ENCODE measurements at regions not wholly inside any gene's neighbourhood (a gene's known extent, or its start where the extent isn't known, plus 50 kb on each side); places are given as distances from the start of the nearest gene placed in this dataset.

DNA sequence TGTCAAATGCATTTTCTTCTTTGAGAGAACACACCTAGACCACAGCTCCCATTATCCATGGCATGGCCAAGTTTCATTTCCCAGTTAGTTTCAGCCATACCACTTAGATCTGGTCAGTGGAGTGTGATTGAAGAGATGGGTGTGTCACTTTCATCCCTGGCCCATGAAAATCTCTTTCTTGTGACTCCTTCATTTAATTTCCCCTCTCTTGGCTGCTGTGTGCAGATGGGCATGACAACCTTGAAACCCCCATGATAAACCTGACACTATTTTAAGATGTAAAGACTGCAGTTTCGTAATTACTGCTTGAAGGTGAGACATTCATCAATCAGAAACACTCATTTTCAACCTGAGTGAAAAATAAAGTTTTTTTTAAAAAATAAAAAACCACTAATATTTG, 284.9 kb downstream of the IL15 start:
- DNase-seq (ENCODE audit: low read depth), result no peak

GRCh38 chr4:141922236-141922635, 285.9 kb downstream of the IL15 start:
- no peak for DNase-seq (ENCODE audit: low read depth)

- DNase-seq (ENCODE audit: low read depth), result no peak
These were observed 290.0 kb downstream of the IL15 start for GRCh38 chr4:141926406-141926805.

- DNase-seq (ENCODE audit: low read depth), result no peak
These were observed 296.1 kb downstream of the IL15 start for GRCh38 chr4:141932490-141932889.

DNA sequence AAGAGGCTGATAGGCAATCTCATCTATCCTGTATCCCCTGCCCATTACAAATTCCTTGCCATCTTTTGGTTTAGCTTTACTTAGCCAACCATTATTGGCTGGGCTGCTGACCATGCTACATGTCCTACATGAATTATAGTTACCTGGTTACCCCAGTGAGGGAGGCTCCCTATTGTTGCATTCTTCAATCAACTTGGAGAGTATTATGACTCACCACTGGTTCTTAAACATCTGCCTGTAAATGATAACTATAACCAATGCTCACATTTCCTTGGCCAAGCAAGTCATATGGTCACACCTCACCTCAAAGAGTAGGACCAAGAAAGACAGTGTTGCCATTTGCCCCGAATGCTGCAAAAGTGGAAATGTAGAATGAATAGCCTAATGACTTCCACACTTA, 297.6 kb downstream of the IL15 start:
- DNase-seq (ENCODE audit: low read depth), result peak; percentile 8

DNA sequence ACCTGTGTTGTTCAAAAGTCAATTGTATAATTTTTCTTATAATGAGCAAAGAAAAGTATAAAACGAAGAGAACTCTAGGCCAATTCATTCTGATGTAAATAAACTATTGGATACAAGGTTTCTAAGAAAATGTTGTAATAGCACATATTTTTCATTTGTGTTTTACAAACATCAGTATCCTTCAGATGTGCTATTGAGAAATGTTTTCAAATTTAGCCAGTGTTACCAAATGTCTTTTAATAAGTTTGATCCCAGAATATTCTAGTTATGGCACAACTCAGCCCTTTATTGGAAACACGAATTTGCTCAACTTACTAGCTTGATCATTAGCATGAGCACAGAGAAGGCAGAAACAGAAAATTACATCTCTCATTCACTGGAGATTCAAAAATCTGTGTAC, 319.3 kb downstream of the IL15 start:
- DNase-seq (ENCODE audit: low read depth), result no peak

- no peak for DNase-seq (ENCODE audit: low read depth)
These were observed 321.0 kb downstream of the IL15 start for GRCh38 chr4:141957416-141957815.

DNA sequence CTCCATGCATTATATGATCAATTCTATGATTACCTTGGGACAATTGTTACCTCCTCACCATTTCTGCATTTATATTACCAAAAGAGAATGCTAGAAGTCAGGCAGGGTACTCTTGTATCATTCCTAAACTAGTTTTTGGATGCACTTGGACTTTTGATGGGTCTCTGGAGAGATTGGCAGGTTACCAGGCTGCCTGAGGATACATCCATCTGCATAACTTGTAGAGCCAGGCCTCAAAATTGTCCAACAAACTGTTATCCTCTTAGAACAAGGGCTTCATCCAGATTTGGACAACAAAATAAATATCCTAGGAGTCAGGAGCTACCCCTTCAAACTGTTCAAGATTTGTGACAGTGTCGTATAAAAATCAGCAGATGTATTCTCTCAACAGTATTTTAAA, 326.1 kb downstream of the IL15 start:
- DNase-seq (ENCODE audit: low read depth), result no peak

- DNase-seq (ENCODE audit: low read depth), result no peak
These were observed 335.5 kb downstream of the IL15 start for GRCh38 chr4:141971869-141972268.

DNA sequence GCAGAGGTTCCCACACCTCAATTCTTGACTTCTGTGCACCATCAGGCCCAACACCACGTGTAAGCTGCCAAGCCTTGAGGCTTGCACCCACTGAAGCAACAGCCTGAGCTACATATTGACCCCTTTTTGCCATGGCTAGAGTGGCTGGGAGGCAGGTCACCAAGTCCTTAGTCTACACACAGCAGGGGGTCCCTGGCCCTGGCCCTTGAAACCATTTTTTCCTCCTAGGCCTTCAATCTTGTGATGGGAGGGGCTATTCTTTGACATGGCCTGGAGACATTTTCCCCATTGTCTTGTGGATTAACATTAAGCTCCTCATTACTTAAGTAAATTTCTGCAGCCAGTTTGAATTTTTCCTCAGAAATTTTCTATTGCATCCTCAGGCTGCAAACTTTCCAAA, 336.6 kb downstream of the IL15 start:
- no peak for DNase-seq (ENCODE audit: low read depth)
